Stimulated activated CD4-positive, alpha-beta T cell treated with anti-CD3 and anti-CD28 coated beads, Interleukin-4, amount 100 ng/mL, for 4 hours (primary cell): ENCODE measurements at regions not wholly inside any gene's neighbourhood (a gene's known extent, or its start where the extent isn't known, plus 50 kb on each side); places are given as distances from the start of the nearest gene placed in this dataset.

Experiments
- DNase-seq, 2 experiments: peaks; one replicate each; pipeline ENCODE4 v3.0.0-alpha.2; 2020

DNA sequence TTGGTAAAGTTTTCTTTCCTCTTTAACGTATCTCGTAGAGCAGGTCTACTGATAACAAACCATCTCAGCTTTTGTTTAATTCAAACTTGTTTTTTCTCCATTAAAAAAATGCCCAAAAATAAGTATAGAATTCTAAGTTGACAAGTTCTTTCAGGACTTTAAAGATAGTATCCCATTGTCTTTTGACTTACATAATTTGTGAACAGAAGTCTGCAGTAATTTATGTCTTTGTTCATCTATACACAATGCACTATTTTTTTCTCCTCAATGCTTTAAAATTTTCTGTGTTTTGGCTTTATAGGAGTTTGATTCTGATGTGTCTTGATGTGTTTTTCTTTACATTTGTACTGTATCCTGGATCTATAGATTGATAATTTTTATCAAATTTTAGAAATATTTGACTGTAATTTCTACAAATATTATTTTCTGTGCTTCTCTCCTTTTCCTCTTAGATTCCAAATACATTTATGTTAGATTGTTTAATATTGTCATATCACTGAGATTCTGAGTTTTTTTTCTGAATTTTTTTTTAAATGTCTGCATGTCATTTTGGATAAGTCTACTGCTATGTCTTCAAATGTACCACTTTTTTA lies 143.3 kb downstream of the FTCDNL1 start:
- no peak for DNase-seq

DNA sequence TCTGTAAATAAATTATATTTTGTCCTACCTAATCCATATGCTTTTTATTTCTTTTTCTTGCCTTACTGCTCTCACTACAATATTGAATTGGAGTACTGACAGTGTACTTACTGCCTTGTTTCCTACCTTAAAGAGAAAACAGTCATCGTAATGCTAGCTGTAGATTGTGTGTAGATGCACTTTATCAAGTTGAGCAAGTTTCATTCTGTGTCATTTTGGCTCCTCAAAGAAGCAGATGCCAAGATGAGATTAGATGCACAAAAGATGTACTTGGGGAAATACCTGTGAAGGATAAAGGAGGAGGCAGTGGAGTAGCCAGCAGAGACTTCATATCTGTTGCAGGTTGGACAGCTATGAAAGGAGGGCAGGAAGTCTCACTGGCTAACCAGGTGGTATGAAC lies 145.5 kb downstream of the FTCDNL1 start:
- DNase-seq = no peak

DNA sequence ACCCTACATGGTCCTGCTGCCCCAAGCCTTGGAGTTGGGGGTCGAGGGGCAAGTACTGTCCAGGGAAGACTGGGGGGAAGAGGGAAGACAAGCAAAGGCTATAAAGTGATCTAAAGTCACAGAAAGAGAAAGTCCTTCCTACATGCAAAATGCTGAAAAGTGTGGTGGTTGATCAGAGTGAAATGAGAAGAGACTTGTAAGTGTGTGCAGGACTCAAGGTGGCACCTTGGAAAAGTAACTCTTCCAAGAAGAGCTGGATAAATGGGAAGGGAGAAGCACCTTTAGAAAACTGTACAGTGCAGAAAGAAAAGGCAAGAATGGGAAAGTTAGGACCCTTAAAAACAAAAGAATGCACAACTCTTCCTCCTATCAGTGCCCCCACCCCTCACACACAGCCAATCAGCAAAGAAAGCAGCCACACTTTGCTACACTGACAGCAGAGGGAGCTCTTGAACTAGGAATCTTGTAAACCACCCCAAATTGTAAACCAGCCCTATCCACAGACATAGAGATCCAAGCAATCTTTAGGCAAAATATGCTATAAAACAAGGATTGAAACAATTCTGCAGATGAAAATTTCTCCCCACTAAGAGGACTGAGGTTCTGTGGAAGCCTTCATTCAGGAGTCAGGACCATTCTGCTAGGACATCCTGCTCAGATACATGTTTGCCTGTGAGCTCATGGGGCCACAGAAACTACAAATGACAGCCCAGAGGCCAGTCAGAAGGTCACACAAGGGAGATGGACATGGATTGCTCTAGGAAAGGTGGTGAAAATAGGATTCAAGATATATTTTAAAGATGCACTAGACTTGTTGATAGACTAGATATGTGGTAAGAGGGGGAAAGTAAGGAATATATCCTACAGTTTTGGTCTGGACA lies 146.4 kb downstream of the FTCDNL1 start:
- DNase-seq = no peak

DNA sequence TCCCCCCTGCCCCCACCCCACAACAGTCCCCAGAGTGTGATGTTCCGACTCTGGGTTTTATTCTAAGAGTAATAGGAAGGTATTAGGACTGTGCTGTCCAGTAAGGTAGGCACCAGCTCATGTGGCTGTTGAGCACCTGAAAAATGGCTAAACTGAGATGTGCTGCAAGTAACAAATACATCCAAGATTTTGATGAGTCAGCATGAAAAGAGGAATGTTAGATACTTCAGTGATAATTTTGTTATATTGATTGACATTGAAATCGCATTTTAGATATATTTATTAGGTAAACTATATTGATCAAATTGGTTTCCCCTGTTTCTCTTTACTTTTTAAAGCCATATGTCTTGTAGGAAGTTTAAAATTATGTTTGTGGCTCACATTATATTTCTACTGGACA lies 147.8 kb downstream of the FTCDNL1 start:
- DNase-seq = no peak

DNA sequence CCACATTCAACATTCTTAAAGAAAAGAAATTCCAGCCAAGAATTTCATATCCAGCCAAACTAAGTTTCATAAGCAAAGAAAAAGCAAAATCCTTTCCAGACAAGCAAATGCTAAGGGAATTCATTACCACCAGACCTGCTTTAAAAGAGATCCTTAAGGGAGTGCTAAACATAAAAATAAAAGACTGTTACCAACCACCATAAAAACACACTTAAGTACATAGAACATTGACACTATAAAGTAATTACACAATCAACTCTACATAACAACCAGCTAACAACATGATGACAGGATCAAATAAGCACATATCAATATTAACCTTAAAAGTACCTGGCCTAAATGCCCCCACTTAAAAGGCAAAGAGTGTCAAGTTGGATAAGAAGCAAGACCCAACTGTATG lies 153.5 kb downstream of the FTCDNL1 start:
- DNase-seq = no peak

DNA sequence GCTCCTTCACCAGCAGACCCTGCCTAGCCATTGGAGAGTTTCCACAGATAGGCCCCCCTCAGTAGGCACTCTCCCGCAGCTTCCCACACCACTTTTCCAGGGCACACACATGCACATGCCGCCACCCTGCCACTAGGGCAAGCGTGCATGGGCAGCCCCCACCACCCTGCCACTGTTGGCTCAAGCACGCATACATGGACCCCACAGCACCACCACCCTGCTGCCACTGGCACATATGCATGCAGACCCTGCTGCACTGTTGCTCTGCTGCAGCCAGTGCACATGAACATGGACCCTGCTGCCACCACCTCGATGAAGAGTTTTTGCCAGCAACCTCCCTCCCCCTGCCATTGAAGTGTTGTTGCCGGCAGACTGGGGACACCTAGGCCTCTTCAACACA lies 154.9 kb downstream of the FTCDNL1 start:
- DNase-seq = no peak

DNA sequence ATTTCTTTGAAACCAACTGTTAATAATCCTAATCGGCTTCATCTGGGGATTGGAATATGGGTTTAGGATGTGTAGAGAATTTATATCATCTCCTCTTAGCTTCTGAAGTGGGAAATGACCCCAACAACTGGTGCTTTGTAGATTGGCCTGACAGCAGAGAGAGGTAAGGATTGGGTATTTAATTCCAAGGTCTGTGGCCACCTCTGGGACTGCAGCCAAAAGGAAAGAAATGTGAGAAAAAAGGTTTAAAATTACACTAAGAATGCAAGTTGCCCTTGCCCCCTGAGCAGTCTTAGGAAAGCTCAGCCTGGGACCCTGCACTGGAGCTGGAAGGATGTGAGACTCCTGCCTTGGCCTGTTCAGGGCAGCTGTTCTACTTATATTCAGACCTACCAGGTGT lies 157.1 kb downstream of the FTCDNL1 start:
- no peak for DNase-seq

DNA sequence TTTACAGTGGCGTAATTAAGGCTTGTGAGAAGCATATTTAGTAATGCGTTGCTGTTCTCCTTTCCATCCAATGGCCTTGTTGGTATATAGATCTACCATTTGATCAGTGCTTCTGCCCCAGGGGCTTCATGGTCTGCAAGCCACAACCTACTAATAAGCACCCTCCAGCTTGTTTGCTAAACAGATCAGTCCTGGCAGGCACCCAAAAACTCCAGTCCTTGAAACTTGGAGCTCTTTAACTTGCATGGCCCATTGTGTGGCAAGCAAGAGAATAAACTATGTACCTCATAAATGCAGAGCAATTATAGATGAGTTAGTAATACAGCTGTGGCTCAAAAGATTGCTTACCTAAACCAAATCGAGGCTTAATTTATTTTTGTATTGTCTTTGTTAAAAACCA lies 158.5 kb downstream of the FTCDNL1 start:
- DNase-seq = no peak

DNA sequence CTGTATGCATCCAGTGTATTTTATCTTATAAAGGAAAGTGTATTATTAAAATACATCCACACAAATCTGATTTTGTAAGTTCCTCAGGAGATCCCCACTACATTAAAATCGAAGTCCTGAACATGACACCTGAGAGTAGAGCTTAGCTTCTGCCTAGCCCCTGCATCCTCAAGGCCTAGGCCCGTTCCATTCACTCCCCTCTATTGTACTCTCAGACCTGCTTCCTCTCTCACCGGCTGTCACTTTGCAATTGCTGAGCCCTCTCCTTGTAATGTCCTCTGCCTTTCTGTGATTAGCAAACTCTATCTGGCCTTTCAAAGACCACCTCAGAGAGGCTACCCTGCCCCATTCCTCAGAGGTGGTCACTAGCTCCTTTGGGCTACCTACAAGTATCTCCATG lies 160.8 kb downstream of the FTCDNL1 start:
- DNase-seq = no peak

DNA sequence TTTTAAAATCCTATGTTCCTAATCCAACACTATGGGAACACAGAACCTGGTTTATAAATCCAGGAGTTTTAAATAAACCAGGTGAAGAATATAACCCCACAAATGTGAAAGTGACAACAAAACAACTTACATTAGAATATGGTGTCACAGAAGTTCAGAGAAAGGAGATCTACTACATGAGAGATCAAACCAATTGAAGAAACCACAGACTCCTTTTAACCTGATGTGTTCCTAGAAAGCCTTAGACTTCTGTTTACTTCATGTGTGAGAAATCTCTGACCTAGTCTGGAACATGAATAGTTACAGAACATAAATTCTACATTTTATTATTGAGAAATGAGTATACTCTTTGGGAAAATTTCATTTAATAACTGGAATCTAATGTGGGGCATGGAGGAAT lies 165.3 kb downstream of the FTCDNL1 start:
- DNase-seq = no peak

DNA sequence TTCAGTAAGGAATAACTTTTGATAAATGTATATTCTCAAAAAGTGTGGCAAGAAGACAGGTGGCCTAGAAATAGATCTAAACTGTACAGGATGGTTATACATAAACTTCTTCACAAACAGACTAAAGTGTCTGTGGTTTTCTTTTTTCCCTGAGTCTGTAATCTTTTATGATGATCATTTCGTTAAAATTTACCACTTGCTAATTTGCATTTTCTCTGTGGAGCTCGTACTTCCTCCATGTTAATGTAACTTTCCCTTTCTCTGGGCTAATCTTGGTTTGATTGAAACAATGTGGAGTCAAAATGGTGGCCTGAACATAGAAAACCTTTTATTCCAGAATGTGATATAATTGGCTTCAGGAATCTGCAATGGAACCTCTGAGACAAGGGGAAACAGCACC lies 166.2 kb downstream of the FTCDNL1 start:
- DNase-seq = no peak

DNA sequence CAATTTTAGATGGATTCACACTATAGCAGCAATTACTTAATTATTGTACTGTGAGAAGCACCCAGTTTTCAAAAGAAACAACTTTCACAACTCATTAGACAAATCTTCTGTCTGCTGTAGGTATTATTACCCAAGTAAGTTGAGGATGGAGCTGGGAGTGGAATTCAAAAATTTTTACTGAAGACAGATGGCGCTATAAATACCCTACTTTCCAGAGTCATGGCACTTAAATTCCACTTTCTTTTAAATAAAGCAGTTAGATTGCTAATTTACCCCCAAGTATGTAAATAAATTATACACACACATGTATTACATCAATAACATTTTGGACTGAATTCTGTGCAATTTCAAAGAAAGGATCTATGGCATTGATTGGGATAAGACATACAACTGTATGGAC lies 166.8 kb downstream of the FTCDNL1 start:
- DNase-seq = no peak

DNA sequence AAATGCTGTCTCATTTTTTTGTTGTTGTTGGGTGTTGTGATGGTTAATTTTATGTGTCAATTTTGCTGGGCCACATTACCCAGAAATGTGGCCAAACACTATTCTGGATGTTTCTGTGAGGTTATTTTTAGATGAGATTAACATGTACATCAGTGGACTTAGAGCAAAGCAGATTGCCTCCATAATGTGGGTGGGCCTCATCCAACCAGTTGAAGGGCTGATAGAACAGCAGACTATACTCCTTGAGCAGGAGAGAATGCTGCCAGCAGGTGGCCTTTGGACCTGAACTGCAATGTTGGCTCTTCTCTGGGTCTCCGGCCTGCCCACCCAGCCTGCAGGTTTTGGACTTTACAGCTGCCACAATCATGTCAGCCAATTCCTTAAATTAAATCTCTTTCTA lies 169.0 kb downstream of the FTCDNL1 start:
- no peak for DNase-seq

DNA sequence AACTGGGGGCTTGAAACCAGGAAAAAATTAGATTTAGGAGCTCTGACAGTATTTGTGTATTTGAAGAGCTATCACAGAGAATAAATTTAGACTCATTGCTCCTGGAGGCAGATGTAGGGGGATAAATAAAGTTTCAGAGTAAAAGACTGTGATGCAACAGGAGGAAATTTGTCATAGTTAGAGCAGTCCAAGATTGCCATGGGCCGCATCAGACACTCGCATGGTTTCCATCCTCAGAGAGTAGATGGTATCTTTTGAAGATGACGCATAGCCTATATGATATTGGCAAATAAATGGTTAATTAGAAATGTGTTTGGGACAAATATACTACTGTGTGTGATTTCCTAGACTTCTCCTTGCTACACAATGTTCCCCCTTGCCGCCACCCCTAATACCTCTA lies 170.5 kb downstream of the FTCDNL1 start:
- no peak for DNase-seq

DNA sequence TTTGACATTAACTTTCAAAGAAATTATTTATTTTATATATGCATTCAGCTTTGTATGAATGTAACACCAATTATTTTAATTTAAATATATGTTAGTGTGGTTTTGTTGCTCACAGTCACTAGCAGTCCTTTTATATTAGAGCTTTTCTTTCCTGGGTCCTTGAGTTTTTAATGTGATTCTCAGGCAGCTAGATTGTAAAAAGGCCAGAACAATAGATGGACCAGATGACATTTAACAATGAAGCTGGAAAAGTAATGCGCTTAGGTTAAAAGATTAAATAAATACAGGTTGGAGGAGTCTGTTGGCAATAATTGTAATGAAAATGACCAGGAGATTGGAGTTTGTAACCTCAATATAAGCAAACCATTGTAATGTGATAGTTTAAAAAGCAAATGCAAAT lies 171.1 kb downstream of the FTCDNL1 start:
- DNase-seq = no peak

DNA sequence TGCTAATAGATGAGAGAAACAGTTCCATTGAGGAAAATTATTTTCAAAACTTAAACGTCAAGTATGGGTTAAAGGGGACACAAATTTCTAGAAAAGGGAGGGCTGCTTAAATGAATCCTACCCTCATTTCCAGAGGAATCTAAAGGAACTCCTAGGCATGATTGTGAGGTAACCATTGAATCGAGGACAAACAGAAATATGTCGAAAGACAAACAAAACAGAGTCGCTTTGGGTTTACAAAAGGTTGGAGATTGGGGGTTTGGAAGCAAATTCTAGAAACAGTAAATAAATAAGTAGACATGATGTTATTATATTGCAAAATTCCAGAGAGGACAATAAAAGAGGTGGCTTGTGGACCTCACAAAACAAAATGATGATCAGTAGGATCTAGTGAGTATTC lies 173.1 kb downstream of the FTCDNL1 start:
- no peak for DNase-seq

DNA sequence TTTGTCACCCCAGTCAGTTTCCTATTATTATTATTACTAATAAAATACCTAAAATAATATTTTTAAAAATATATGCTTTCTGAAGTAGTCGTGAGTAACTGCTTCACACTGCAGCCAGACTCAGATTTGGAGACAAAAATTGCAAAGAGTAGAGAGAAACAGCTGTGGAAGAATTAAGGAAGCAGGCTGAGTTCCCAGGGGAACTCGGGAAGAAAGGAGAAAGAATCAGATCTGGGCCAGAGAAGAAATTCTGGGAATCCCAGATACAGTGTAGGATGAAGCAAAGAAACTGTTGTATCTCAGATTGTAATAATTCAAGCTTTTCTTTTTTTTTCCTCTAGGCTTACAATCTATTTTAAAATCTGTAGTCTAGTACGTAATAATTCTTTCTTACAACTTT lies 182.3 kb downstream of the FTCDNL1 start:
- no peak for DNase-seq

DNA sequence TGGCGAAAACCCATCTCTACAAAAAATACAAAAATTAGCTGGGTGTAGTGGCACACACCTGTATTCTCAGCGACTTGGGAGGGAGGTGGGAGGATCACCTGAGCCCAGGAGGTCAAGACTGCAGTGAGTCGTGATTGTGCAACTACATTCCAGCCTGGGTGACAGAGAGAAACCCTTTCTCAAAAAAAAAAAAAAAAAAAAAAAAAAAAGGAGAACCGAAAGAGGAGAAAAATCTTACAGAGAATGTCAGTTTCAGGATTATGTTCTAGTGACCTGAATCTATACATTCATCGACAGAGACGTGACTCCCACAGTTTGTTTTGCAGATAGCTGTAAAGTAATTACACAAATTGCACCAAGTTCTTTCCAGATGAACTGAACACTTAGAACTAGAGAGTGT lies 187.8 kb downstream of the FTCDNL1 start:
- no peak for DNase-seq

DNA sequence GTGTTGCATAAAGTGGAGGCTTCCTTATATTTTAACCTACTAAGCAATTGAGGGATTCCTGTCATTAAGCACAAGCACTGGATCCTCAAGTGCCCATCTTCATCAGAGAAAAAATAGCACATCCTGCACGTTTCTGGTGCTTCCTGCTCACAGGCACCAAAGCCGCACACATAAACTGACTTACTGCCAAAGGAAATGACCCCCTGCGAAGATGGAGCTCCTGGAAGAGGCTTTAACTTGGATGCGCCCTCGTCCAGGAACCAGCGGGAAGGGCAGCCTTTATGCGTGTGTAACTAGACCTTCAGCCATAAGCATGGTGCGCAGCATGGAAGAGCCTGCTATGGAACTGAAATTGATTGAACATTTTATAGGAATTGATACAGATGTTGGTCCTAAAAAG lies 188.7 kb downstream of the FTCDNL1 start:
- no peak for DNase-seq

DNA sequence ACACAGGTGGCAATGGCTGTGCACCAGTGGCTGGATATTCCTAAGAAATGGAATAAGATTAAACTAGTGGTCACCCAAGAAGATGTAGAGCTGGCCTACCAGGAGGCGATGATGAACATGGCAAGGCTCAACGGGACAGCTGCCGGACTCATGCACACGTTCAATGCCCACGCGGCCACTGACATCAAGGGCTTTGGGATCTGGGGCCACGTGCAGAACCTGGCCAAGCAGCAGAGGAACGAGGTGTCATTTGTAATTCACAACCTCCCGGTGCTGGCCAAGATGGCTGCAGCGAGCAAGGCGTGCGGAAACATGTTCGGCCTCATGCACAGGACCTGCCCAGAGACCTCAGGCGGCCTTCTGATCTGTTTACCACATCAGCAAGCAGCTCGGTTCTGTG lies 190.8 kb downstream of the FTCDNL1 start:
- no peak for DNase-seq

DNA sequence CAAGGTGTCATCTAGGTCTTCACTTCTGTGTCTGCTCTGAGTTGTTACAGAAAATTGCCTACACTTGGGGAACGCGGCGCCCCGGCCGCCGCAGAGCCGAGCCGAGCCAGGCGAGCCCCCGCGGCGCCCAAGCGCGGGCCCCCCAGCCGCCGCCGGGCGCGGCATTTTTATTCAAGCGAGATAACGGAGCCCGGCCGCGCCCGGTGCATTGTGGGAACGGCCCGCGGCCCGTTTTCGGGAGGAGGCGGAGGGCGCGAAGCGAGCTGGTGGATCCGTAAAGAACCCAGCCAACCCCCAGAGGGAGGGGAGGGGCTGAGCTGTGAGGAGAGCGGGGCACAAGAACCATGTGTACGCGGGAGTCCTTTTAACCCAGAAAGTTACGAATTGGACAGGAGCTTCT lies 191.8 kb downstream of the FTCDNL1 start:
- DNase-seq = peak in 1 of 2 experiments; percentile 3

DNA sequence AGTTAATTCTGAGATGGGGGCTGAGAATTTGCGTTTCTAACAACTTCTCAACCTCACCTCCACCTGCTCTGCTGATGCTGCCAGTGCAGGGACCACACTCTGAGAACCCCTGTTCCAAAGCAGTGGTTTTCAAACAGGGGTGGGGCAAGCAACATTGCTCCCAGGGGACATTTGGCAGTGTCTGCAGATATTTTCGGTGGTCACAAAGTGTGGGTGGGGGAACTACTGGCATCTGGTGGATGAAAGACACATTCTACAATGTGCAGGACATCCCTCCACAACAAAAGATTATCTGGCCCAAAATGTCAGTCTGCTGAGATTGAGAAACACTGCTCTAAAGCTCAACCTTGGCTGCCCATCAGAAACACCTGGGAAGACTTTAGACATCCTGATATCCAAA lies 188.7 kb upstream of the SATB2 start:
- DNase-seq = no peak

DNA sequence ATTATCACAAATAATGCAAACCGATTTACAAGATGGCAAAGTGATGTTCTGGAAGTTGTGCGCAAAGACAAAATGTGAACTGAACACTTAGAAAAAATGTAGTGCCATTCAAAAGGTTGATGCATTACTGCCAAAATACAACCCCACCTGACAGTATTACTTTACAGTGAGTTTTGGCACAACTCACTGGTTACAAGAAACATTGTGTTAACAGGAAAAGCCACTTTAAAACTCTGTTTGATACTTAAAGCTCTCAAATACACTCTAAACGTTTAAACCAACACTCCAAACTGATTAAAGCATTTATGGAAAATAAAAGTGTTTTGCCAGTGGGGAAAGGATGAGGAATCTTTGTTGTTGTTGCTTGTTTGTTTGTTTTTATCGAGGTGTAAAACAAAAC lies 173.4 kb upstream of the SATB2 start:
- DNase-seq = no peak

DNA sequence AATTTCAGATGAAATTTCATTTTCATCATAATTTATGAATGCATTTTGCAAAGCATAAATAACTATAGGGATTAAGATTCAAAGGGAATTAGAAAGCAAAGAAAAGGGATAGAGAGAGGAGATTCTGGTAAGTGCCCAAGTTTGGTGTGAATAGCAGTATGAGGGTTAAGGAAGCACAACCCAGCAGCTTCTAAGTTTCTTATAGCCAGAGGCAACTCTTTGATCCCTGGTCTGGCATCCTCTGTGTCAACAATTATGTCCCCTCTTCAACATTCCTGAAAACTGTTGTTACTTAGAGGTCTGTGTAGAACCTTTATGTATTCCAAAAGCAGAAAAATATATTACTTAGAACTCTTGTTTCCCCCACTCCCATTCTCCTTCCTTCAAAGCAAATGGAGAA lies 171.6 kb upstream of the SATB2 start:
- DNase-seq = no peak

DNA sequence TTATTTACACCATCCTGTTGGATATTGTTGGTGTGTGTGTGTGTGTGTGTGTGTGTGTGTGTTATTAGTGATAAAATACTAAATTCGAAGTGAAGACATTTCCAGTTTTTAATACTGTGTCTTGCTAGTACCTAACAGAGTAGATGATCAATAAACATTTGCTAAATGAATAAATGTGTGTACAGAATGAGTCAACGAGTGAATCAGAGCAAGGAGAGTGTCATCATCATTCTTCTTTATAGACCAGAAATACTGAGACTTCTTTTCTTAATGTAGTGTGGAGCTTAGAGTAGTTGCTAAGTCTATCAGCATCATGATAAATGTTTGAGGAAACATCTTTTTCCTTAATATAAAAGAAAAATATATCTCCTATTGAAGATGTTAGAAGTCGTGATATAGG lies 169.7 kb upstream of the SATB2 start:
- no peak for DNase-seq
